ENCODE measurements at regions not wholly inside any gene's neighbourhood (a gene's known extent, or its start where the extent isn't known, plus 50 kb on each side); places are given as distances from the start of the nearest gene placed in this dataset.

DNA sequence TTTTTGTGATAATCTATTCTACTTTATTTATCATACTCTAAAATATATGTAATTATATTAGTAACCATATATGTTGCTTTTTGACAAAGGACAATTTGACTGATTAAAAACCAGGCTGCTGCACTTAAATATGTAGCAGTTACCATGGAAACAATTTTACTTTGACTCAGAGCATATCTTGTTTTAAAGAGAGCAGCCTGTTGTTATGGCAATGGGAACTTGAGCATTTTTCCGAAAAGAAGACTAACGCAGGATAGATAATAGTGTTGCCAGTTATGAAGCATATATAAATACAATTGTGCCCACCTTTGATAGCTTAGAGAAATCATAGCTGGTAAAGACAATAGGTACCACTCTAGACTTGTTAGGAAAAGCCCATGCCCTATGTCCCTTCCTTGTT, 283.0 kb downstream of the GASK1B start:
- DNase-seq (ENCODE audit: low read depth in 2 of 3, low spot score in 2 of 3), result no peak

- DNase-seq (ENCODE audit: low read depth in 2 of 3, low spot score in 2 of 3), result no peak
Measured at GRCh38 chr4:157888281-157888680, 284.5 kb downstream of the GASK1B start.

DNA sequence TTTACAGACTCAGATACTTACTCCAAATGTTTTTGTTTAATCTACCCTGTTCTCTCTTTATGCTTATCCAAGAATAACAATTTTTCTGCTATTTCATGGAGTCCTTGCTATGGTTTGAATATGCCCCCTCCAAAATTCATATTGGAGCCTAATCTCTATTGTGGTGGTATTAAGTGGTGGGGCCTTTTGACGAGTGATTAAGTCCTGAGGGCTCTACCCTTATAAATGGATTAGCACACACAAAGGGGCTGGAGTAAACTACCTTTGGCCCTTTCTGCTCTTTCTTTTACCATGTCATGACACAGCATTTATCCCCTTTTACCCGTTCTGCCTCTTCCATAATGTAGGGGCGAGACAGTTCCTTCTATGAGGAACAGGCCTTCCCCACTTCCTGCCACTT, 285.5 kb downstream of the GASK1B start:
- DNase-seq (ENCODE audit: low read depth in 2 of 3, low spot score in 2 of 3), result no peak

DNA sequence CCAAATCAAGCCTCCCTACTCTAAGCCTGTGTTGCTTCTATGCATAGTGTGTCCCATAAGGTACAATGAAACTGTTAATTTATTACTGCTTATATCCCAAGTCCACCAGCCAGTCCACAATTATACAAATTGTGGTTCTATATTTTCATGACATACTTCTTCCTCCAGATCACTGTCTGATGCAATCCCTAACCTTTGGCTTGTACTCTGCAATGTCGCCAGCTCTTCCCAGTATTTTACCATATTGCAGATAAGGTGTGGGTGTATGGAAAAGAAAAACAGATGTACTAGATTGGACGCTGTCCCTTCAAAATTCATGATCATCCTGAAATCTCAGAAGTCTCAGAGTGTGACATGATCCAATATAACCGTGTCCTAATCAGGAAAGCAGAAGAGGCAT, 286.2 kb downstream of the GASK1B start:
- no peak for DNase-seq (ENCODE audit: low read depth in 2 of 3, low spot score in 2 of 3)

- DNase-seq (ENCODE audit: low read depth in 2 of 3, low spot score in 2 of 3), result no peak
Measured at GRCh38 chr4:157885811-157886210, 287.0 kb downstream of the GASK1B start.

DNA sequence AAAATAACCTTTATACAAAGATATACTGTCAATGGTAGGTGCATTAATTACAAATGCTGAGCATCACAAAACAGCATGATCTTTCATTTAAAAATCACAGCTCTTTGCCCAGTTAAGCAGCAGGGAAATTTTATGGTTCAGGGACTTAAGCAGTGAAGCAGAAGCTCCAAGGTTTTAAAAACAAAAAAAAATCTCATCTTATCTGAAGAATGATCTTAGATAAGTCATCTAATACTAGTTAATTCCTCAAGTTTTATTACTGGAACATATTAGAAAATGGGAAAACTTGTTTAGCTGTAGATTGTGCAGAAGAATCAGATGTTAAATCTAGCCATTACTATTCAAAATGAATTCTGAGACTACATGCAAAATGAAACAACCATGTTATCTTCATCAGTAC, 289.9 kb downstream of the GASK1B start:
- DNase-seq (ENCODE audit: low read depth in 2 of 3, low spot score in 2 of 3), result no peak

GRCh38 chr4:157880761-157881160, 292.1 kb downstream of the GASK1B start:
- DNase-seq (ENCODE audit: low read depth in 2 of 3, low spot score in 2 of 3), result no peak

DNA sequence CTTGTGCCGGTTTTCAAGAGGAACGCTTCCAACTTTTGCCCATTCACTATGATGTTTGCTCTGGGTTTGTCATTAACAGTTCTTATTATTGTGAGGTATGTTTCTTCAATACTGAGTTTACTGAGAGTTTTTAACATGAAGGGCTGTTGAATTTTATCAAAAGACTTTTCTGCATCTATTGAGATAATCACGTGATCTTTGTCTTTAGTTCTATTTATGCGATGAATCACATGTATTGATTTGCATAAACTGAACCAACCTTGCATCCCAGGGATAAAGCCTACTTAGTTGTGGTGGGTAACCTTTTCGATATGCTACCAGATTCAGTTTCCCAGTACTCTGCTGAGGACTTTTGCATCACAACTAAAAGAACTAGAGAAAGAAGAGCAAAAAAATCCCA, 318.0 kb downstream of the GASK1B start:
- DNase-seq (ENCODE audit: low read depth in 2 of 3, low spot score in 2 of 3), result no peak

- no peak for DNase-seq (ENCODE audit: low read depth in 2 of 3, low spot score in 2 of 3)
Measured at GRCh38 chr4:157840648-157841047, 332.2 kb downstream of the GASK1B start.

DNA sequence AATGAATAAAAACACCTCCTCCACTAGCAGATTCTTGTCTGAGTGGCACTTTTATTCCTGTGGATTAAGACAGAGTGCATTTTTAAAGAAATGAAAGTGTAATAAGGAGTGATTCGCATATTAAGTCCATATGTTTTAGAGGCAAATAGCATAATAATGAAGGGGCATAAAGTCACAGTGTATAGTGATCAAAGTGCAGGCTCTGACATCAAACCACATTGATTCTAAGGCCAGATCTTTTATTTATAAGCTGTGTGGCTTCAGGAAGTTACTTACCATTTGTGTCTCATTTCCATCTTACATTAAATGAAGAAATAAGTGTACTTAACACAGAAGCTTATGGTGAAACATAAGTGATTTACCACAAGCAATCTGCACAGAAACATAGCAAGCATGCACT, 332.8 kb downstream of the GASK1B start:
- no peak for DNase-seq (ENCODE audit: low read depth in 2 of 3, low spot score in 2 of 3)

DNA sequence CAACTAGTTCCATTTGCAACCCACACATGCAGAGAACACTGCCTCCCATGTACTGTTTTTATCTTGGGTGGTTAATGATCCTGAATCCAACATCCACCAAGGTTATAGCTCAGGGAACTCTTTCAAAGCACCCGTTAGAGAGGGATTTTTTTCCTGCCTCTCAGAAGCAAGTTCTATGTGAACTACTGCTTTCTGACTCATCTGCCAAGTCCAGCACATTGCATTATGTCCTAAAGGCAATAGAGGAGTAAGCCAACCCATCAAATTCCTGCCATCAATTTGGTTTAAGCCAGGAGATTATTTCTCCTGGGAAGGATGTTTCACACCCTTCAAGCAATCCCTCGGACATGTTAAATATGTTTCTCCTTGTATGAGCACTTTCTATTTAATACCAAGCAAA, 334.5 kb downstream of the GASK1B start:
- no peak for DNase-seq (ENCODE audit: low read depth in 2 of 3, low spot score in 2 of 3)

DNA sequence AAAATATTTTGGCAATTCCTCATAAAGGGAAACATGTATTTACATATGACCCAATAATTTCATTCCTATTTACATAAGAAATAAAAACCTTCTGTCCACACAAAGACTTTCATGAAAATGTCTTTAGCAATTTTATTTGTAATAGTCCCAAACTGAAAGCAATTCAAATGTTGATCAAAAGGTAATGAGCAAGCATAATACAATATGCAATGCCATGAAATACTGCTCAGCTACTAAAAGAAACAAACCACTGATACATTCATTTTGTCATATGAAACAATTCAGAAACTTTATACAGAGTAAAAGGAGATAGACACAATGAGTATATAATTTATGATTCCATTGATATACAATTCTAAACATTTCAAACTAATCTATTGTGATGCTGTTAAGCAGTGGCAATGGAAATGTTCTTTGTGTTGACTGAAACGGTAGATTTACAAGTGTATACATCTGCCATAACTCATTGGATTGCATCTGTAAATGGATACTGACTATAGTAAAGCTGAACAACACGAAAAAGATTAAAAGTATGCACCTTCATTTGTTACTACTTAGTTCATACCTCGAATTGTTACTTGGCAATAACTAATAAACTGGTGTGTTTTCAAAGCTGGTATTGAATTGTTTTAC, 335.6 kb downstream of the GASK1B start:
- no peak for DNase-seq (ENCODE audit: low read depth in 2 of 3, low spot score in 2 of 3)

- DNase-seq (ENCODE audit: low read depth in 2 of 3, low spot score in 2 of 3), result no peak
Measured at GRCh38 chr4:157832596-157832995, 340.2 kb downstream of the GASK1B start.

- DNase-seq (ENCODE audit: low read depth in 2 of 3, low spot score in 2 of 3), result no peak
Measured at GRCh38 chr4:157824021-157824420, 348.8 kb downstream of the GASK1B start.

GRCh38 chr4:157821814-157822213, 351.0 kb downstream of the GASK1B start:
- DNase-seq (ENCODE audit: low read depth in 2 of 3, low spot score in 2 of 3), result no peak

DNA sequence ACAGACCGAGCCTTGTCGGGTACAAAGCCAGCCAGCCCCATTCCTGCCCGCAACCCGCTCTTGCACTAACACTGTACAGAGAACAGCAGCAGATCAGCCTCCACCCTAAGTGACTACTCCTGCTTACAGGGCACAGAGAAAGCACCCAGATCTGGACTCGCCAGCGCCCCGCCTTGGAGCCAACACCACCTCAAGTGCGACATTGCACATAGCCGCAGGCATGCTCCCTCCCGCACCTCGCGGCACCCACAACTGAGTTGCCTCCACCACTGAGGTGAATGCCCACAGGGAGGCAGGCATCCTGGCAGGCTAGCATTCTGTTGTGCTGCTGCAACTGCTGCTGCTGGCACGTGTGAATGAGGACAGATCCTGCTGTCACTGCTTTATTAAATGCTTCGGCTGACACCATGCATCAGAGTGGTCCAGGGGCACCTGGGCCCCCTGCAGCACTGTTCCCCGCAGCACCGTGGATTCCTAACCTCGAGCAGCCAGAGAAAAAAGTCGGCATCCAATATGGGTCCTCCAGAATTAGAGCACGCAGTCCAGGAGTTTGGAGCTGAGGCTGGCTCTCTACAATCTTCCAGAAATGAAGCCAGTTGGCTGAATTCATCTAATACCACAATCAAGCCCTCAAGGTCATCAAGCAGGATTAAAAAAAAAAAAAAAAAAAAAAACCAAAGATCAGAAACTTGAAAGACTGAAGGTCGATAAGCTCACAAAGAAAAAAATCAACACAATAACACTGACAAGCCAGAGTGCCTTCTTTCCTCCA, 352.9 kb downstream of the GASK1B start:
- DNase-seq (ENCODE audit: low read depth in 2 of 3, low spot score in 2 of 3), result no peak

DNA sequence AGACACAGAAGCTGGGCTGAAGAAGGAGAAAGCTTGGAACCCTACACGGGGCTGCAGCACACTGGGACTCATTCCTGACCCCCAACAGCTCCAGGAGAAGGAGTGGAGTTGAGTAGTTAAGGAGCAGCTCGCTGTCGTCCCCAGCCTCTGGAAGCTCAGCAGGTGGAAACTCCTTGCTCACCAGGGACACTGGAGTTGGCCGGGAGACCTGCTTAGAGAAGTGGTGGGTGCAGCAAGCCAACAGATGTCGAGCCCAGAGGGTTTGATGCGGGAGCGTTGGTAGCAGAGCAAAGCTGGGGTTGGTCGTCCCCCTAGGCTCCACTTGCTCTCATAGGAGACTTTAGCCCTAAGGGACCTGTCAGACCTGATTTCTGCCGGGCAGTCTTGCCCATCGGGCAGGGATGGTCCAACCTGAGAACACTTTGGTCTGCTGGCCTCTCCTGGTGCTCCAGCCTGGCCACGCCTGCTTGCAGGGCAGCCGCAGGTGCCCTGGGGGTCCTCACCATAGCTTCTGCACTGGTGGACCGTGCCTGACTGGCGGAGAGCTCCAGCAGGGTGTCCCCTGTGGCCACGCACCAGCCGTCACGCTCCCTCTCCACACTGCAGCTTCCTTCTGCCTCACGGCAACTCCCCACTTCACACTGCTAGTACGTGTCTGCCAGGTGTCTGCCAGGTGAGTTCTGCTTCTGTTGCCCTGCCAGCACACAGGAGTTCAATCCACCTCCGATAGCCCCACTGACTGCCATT, 353.7 kb downstream of the GASK1B start:
- DNase-seq (ENCODE audit: low read depth in 2 of 3, low spot score in 2 of 3), result no peak

DNA sequence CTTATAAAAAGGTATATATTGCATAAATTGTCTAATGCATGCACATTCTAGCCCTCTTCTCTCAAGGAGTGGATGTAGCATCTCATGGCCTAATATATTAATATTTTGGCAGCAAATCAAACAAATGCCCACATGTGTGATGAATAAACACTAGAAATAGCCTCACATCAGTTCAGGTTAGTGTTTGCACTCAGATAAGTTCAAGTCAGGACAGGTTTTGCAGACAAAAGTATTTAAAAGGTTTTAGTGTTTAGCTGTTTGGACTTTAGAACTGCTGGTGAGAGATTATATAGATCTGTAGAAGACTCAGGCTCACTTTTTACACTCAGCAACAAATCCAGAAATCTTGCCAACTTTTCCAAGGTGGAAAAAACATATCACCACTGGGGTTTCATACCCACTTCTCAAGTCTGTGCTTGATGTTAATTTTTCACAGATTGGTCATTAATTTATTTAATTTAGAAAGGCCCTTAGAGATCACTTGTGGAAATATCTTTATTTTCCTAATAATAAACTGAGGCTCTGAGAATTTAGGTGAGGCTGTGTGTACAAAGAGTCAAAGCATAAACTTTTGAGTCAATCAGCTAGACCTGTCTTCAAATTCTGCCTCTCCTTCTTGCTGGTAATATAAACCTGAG, 362.6 kb downstream of the GASK1B start:
- DNase-seq (ENCODE audit: low read depth in 2 of 3, low spot score in 2 of 3), result no peak

DNA sequence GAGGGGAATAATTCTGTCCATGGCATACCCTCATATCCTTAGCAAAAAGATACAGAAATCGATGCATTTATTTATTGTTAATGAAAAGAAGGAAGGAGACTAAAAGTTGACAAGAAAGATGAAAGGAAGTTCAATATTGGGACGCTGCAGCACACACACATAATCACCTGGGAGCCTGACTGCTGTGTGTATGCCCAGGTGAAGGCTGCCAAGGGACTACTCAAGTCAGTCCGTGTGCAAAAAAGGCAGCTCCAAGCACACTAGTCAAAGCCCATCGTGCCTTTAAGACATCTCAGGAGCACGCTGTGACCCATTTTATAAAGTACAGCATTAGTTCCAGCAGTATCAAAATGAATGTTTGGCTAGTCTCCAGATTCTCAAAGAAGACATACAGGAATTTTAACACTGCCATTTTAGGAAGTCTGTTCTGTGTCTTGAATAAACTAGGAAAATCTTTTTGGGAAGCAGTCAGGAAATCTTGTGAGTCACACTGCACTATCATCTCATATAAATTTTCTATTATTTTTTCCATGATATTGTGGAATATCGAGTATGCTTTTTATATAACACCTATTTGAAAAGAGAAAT, 363.9 kb downstream of the GASK1B start:
- DNase-seq (ENCODE audit: low read depth in 2 of 3, low spot score in 2 of 3), result no peak

- DNase-seq (ENCODE audit: low read depth in 2 of 3, low spot score in 2 of 3), result no peak
Measured at GRCh38 chr4:157806184-157806583, 366.6 kb downstream of the GASK1B start.

GRCh38 chr4:157804986-157805385, 367.8 kb downstream of the GASK1B start:
- no peak for DNase-seq (ENCODE audit: low read depth in 2 of 3, low spot score in 2 of 3)

All from hematopoietic multipotent progenitor cell (in vitro differentiated cells).